GM21526 (cell line): ENCODE measurements at regions not wholly inside any gene's neighbourhood (a gene's known extent, or its start where the extent isn't known, plus 50 kb on each side); places are given as distances from the start of the nearest gene placed in this dataset.
"Not testable (repeated sequence)": the region's sequence is repeated elsewhere in the genome, so short reads cannot be mapped to it uniquely, and the experiment has no call there.

Experiments used
- ATAC-seq: cut with Tn5 transposase; IDR thresholded peaks from one replicate; pipeline ENCODE4 v1.9.1; 2021; ENCODE audit warnings: moderate library complexity; ENCODE audit not compliant: unreplicated experiment, low FRiP score

DNA sequence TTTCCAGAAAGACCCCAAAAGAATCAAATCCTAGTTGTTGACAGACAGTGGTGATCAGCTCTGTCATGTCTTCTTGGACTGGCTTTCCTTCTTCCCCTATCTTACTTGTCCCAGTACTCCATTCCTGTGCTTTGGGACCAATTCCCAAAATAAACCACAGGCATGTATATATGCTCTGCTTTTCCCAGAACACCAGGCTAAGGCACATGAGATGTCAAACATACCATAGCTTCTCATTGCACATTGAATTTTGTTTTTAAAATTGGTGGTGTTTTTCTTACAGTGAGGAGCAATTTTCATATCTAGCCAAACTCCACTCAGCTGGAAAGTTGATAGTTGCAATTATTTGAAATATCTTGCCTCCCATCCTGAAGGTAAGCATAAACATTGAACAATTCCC, 88.9 kb upstream of the RGPD4 start:
- no peak for ATAC-seq

DNA sequence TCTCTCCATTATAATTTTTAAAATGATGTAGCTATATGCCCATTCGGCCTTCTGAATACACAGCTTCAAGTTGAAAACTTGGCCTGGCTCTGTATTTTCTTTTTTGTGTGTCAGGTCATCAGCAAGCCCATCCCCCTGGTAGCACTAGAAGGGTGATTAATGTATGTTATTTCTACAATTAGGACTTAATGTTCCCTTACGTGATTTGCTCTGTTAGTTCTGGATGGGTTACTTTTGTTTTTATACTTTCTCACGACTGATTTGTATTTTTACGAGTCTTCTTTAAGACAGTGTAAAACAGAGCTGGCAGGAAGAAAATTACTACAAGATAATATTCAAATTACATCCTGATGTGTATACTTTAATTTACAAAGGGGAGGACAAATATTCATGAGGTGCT, 88.4 kb upstream of the RGPD4 start:
- ATAC-seq, result no peak

DNA sequence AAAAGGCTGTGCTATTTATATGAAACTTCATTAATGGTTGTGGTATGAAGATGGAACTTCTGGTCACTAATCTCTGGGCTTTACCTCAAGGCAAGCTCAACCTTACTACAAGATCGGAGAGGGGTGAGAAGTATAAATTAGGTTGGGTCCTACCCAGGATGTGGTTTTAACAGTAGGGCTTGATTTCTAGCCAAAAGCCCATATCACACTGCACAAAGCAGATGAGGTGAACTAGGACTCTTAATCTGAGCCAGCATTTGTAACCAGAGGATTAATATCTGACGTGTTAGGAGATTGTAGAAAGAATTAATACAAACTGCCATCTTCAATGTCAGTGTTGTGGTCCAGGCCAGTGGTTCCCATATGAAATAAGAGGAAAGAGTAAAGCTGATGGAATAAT, 86.4 kb upstream of the RGPD4 start:
- ATAC-seq, result no peak

GRCh38 chr2:107742460-107743027, 84.1 kb upstream of the RGPD4 start:
- ATAC-seq, result no peak

- no peak for ATAC-seq
These were observed 83.4 kb upstream of the RGPD4 start for GRCh38 chr2:107743274-107743673.

- no peak for ATAC-seq
These were observed 81.6 kb upstream of the RGPD4 start for GRCh38 chr2:107745100-107745499.

- ATAC-seq, result not testable (repeated sequence)
These were observed 80.0 kb upstream of the RGPD4 start for GRCh38 chr2:107746552-107747198.

DNA sequence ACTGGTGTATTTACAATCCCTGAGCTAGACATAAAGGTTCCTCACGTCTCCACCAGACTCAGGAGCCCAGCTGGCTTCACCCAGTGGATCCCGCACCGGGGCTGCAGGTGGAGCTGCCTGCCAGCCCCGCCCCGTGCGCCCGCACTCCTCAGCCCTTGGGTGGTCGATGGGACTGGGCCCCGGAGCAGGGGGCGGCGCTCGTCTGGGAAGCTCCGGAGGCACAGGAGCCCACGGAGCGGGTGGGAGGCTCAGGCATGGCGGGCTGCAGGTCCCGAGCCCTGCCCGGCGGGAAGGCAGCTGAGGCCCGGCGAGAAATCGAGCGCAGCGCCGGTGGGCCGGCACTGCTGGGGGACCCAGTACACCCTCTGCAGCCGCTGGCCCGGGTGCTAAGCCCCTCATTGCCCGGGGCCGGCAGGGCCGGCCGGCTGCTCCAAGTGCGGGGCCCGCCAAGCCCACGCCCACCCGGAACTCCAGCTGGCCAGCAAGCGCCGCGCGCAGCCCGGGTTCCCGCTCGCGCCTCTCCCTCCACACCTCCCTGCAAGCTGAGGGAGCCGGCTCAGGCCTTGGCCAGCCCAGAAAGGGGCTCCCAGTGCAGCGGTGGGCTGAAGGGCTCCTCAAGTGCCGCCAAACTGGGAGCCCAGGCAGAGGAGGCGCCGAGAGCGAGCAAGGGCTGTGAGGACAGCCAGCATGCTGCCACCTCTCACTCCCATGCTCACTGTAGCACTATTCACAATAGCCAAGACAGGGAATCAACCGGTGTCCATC, 79.3 kb upstream of the RGPD4 start:
- ATAC-seq, result not testable (repeated sequence)

DNA sequence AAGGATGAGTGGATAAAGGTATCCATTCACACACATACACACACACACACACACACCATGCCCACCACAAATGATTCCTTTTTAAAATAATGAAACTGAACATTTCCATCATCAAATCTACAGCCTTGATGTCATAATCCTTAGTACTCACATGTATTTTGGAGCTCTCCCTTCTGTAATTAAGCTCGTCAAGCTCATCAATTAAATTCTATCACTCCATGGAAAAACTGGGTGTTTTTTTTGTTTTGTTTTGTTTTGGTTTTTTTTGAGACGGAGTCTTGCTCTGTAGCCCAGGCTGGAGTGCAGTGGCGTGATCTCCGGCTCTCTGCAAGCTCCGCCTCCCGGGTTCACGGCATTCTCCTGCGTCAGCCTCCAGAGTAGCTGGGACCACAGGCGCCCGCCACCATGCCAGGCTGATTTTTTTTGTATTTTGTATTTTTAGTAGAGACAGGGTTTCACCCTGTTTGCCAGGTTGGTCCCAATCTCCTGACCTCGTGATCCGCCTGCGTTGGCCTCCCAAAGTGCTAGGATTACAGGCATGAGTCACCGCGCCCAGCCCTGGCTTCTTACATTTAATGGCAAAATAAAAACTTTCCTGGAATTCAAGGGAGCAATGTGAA, 78.6 kb upstream of the RGPD4 start:
- ATAC-seq, result no peak

- no peak for ATAC-seq
These were observed 74.8 kb upstream of the RGPD4 start for GRCh38 chr2:107751936-107752335.

DNA sequence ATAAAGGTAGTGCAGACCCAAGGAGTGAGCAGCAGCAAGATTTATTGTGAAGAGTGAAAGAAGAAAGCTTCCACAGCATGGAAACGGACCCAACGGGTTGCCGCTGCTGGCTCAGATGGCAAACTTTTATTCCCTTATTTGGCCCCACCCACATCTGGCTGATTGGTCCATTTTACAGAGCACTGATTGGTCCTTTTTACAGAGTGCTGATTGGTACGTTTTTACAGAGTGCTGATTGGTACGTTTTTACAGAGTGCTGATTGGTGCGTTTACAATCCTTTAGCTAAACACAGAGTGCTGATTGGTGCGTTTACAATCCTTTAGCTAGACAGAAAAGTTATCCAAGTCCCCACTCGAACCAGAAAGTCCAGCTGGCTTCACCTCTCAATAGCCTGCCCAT, 72.9 kb upstream of the RGPD4 start:
- not testable (repeated sequence) for ATAC-seq

DNA sequence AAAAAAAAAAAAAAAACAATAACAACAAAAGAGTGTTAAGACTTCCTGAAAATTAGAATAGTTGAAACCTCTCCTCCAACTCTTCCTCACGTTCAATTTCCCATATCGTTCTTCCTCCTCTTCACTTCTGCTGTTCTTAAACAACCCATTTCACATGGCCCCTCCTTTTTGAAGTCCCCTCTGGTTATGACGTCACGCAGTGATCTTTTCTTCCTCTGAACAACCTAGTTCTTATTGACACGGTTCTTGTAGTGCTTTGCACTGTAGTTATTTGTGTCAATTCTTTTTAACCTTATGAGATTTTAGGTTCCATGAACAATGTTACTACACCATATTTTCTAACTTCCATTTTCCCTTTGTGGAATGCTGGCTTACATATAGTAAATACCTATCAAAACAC, 69.5 kb upstream of the RGPD4 start:
- no peak for ATAC-seq

DNA sequence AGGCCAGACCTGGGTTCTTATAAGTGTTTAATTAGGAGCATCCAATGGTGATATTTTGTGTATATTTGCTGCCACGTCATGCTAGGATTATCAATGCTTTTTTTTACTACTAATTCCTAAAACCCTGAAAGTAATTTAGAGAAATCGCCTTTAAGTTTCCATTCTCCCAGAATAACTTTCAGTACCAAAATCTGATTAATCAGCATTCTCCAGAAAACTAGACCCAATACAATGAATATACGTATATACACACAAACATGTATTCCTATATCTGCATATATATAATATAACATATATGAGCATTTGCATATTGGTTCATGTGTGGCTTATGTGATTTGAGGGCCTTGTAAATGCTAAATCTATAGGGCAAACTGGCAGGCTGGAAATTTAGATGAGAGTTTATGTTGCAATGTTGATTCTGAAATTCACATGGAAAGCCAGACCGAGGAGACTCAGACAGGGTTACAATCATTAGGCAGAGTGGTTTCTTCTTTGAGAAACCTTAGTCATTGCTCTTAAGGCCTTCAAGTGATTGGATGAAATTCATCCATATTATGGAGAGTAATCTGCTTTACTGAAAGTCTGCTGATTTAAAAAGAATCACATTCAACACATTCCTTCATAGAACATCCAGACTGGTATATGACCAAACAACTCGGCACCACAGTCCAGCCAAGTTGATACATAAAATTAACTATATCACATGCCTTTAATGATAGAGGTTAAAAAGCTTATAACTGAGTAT, 65.9 kb upstream of the RGPD4 start:
- no peak for ATAC-seq

DNA sequence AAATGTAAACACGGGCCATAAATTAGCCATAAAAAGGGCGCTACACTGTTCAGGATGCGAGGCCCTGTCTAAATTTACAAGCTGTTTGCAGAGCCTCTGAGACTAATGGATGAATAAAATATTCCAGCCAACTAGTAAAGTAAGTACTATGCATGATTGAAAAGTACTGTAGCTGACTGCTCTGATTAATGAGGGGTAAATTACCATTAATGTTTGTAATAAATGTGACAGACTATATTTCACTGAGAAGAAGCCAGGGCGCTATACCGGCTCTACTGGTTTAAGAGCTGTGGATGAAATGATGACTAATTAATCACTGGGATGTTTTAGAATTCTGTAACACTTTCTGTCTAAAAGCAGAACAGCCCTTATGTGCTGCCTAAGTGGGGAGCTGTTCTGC, 54.3 kb upstream of the RGPD4 start:
- ATAC-seq, result no peak

GRCh38 chr2:107775211-107775610, 51.5 kb upstream of the RGPD4 start:
- ATAC-seq, result no peak

DNA sequence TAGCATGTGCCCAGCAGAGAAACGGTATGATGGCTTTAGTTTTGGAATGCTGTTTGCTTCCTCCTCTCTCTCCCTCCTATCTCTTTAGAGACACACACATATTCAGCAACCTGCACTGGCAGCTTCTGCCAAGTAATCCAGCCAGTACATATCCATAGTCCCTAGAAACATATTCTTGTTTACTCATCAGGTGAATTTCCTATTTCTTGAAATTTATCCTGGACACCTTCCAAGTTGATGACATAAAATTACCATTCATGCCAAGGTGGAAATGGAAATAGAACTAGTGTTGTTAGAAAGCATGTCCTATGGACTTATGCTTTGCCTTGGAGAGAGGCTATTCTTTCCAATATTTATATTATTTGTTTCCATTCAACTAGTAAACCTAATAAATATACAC, 50.9 kb upstream of the RGPD4 start:
- ATAC-seq, result no peak

DNA sequence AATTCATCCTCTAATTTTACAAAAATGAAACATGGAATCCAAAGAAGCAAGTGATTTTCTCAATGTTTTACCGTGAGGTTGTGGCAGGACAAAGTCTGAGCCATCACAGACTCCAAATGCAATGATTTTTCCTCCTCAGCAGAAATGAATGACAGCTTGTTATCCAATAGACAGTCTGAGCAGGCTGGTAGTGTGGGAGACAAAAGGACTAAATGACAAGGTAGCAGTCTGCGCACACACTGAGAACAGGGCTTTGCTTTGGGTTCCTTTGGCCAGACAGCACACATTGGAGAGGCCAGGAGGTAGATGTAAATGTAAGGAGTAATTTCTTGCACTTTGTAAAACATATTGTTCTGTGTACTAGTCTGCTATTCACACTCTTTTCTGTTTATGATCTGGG, 50.3 kb upstream of the RGPD4 start:
- ATAC-seq, result no peak
